RCC 7860 (cell line): ENCODE measurements at regions not wholly inside any gene's neighbourhood (a gene's known extent, or its start where the extent isn't known, plus 50 kb on each side); places are given as distances from the start of the nearest gene placed in this dataset.
"Not testable (repeated sequence)": the region's sequence is repeated elsewhere in the genome, so short reads cannot be mapped to it uniquely, and the experiment has no call there.

ENCODE experiments used
- DNase-seq: peaks from one replicate; pipeline ENCODE4 v3.0.0-alpha.2; 2015; ENCODE audit warnings: low spot score
- FAIRE-seq: peaks from 2 replicates; lab custom pipeline; 2012; peaks lifted over from hg19 to GRCh38; lab: Jason Lieb, UNC

DNA sequence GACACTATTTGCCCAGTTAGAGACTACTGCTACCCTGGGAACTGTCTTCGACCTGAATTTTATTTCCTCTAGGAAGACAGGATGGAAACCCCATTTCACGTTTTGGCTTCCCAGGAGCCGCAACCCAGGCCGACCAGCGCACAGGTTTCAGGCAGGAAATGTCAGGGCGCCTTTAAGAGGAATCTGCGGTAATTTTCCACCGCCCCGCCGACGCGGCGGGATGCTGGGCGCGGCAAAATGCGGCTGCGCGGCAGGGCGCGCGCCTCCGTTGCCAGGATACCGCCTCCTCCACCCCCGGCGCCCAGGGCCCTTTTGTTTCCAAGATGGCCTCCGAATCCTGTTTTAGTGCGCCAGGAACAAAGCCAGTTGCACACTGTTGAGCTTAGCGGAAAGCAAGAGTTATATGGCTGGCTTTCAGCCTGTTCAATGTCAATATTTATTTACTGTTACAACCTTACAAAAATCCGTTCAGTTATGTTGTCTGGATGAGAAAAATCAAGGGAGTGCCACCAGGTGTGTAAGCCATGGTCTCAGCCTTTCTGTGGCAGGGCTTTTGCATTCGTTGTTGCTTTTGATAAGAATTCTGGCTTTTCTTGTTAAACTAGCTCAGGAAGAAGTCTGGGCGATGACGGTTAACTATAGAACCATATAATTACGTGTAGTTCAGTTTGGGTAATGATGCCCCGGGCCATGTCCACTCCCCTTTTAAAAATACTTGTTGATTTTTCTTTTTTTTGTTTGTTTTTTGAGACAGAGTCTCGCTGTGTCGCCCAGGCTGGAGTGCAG, 79.7 kb upstream of the CHD2 start:
- DNase-seq (peak; percentile 74), FAIRE-seq (peak; percentile 11)

- DNase-seq = peak; percentile 39
Observed at GRCh38 chr15:92821491-92822116, 78.5 kb upstream of the CHD2 start.

GRCh38 chr15:92822216-92823144, 77.6 kb upstream of the CHD2 start:
- DNase-seq (no peak), FAIRE-seq (no peak)

More at GRCh38 chr15:92821491-92822116, 78.5 kb upstream of the CHD2 start:
- FAIRE-seq = peak; percentile 66

DNA sequence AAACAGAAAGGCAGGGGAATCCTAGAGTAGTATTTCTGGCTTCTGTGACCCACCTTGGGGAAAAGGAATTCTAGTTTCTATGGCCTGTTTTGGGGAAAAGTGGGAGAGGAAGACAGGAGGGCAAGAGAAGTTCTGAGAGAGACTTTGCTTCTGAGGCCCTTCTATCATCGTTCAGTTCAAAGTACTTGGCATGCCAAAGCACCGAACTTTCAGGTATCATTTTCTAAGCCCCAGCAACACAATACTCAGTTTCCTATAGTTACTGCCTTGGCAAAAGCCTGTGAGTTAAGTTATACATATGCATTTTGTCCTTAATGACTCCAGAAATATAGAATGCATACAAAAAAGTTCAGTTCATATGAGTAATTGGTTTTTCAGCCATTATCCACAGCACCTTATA, 74.1 kb upstream of the CHD2 start:
- DNase-seq (no peak), FAIRE-seq (no peak)

DNA sequence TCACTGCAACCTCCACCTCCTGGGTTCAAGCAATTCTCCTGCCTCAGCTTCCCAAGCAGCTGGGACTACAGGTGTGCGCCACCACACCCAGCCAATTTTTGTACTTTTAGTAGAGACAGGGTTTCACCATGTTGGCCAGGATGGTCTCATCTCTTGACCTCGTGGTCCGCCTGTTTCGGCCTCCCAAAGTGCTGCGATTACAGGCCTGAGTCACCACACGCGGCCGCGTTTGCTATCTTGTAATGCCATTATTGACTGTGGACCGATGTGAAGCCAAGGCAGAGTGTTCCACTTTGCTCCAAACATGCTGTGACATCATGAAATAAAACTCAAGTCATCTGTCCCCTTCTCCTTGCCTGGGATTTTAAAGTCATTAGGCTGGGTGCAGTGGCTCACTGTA, 72.1 kb upstream of the CHD2 start:
- DNase-seq, FAIRE-seq: not testable (repeated sequence)

- DNase-seq = no peak
- FAIRE-seq = no peak
Observed at GRCh38 chr15:92829875-92830274, 70.2 kb upstream of the CHD2 start.

- FAIRE-seq (no peak), DNase-seq (no peak)
Observed at GRCh38 chr15:92831336-92831654, 68.8 kb upstream of the CHD2 start.

GRCh38 chr15:92831655-92832328, 68.3 kb upstream of the CHD2 start:
- FAIRE-seq (peak; percentile 87), DNase-seq (peak; percentile 89)

DNA sequence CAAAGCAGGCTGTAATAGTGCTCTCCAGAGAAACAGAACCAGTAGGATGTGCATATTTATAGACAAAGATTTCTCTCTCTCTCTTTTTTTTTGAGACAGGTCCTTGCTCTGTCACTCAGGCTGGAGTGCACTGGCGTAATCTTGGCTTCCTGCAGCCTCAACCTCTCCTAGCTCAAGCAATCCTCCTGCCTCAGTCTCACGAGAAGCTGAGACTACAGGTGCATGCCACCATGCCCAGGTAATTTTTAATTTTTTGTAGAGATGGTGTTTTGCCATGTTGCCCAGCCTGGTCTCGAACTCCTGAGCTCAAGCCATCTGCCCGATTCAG, 67.1 kb upstream of the CHD2 start:
- FAIRE-seq (no peak), DNase-seq (no peak)

- DNase-seq = no peak
- no peak for FAIRE-seq
Observed at GRCh38 chr15:92833493-92834271, 66.4 kb upstream of the CHD2 start.

- FAIRE-seq (no peak), DNase-seq (no peak)
Observed at GRCh38 chr15:92839696-92840095, 60.4 kb upstream of the CHD2 start.

DNA sequence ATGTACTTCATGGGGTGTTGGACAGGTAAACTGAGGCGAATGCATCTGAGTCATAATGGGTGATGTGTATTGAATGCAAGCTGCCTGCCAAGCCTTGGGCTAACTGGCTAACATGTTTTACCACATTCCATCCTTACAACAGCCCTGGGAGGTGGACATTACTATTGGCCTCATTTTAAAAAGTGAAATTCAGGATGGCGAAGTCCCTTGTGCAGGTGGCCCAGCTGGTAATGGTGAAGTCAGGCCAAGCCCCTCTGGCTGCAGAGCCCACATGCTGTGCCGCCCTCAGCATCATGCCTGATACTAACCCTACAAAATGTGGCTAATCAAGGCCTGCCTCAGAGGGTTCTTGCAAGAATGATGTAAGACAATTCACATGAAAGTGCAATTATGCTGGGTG, 60.0 kb upstream of the CHD2 start:
- no peak for FAIRE-seq
- DNase-seq = no peak

GRCh38 chr15:92843326-92843725, 56.8 kb upstream of the CHD2 start:
- no peak for FAIRE-seq
- DNase-seq = no peak

- no peak for FAIRE-seq
- no peak for DNase-seq
Observed at GRCh38 chr15:92843814-92844213, 56.3 kb upstream of the CHD2 start.

DNA sequence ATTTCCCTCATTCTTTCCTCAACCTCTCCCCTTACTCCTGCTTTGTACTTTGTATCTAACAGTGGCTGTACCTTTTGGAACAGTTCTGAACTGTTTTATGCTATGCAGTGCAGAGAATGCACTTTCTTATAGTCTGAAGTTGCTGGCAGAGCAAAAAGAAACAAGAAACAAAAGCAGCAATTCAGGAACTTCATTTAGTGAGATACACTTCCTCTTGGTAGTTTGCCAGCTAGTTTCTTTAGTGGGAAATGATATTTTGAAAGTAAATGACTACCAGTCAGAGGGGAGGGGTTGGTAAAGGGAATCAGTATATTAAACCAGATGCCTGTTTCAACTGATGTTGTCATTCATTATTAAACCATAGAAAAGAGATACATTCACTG, 55.0 kb upstream of the CHD2 start:
- FAIRE-seq (no peak), DNase-seq (no peak)

DNA sequence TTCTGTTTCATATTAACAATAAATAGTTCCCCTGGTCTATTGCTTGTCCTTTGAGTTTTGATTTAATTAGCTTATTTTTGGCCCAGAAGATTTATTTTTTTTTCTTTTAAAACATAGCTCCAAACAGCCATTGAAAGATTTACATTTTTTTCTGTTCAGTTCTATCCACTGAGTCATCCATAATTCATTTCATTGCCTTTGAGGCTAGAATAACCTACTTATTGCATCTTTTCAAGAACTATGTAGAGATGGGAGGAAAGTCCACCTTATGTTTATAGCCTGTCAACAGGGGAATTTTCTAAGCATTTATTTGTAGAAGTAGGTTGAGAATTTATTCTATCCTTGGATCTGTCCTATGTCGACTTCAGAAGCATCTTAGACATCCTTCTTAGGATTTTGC, 53.4 kb upstream of the CHD2 start:
- DNase-seq (no peak), FAIRE-seq (no peak)

GRCh38 chr15:92847841-92848240, 52.3 kb upstream of the CHD2 start:
- FAIRE-seq = no peak
- no peak for DNase-seq

DNA sequence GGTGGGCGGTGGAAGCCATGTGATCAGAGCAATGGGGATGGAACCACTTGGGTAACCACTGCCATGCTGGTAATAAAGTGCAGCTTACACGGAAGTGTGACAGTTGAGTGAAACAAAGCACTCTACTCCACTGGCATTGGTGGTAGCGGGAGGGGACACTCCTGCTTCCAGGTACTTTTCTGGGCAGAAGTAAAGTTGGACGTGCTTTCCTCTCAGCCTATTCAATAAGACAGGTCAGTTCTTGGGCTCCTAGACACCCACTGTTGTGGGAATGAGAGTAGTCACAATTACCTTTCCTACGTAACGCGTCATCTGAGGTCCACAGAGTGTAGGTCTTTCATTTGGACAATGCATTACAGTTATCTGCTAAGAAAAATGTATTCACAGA, 51.7 kb upstream of the CHD2 start:
- DNase-seq (no peak), FAIRE-seq (no peak)

DNA sequence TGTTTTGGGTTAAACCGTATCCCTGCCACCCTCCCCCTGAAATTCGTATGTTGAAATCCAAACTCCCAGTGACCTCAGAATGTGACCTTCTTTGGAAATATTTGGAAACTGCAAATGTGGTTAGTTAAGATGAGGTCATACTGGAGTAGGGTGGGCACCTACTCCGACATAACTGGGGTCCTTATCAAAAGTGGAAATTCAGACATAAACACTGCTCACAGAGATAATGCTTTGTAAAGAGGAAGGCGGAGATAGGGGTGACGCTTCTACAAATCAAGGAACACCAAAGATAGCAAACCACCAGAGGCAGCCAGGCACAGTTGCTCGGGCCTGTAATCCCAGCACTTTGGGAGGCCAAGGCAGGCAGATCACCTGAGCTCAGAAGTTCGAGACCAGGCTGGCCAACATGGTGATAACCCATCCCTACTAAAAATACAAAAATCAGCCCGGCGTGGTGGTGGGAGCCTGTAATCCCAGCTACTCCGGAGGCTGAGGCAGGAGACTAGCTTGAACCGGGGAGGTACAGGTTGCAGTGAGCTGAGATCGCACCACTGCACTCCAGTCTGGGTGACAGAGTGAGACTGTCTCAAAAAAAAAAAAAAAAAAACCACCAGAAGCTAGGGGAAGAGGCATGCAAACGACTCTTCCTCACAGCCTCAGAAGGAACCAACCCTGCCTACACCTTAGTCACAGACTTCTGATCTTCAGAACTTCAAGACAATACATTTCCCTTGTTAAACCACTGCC, 51.1 kb upstream of the CHD2 start:
- FAIRE-seq = no peak
- DNase-seq = no peak

GRCh38 chr15:92850218-92850617, 49.9 kb upstream of the CHD2 start:
- DNase-seq, FAIRE-seq: not testable (repeated sequence)
